Astrocyte (in vitro differentiated cells and primary cell): ENCODE measurements at regions not wholly inside any gene's neighbourhood (a gene's known extent, or its start where the extent isn't known, plus 50 kb on each side); places are given as distances from the start of the nearest gene placed in this dataset.

Experiments
- DNase-seq: peaks from one replicate; pipeline ENCODE4 v3.0.0-alpha.2; 2010; ENCODE audit warnings: low read depth
- FAIRE-seq: peaks from 2 replicates; lab custom pipeline; 2011; peaks lifted over from hg19 to GRCh38; lab: Jason Lieb, UNC
- H2AFZ ChIP-seq: 2 replicates; pipeline ENCODE4 v1.6.0; 2012; ENCODE audit warnings: low read depth, low read length, inconsistent platforms
- H3K27ac ChIP-seq: 2 replicates; pipeline ENCODE4 v1.5.1; 2011; ENCODE audit warnings: low read depth, low read length, inconsistent platforms
- H3K27me3 ChIP-seq: 2 replicates; pipeline ENCODE4 v1.6.0; 2011; ENCODE audit warnings: low read length, inconsistent platforms; ENCODE audit not compliant: insufficient read depth
- H3K36me3 ChIP-seq: 2 replicates; pipeline ENCODE4 v1.5.1; 2011; ENCODE audit warnings: low read length, inconsistent platforms; ENCODE audit not compliant: insufficient read depth
- H3K4me1 ChIP-seq: 2 replicates; pipeline ENCODE4 v1.5.1; 2011; ENCODE audit warnings: low read length, inconsistent platforms; ENCODE audit not compliant: insufficient read depth
- H3K4me2 ChIP-seq: 2 replicates; pipeline ENCODE4 v1.6.0; 2012; ENCODE audit warnings: low read length, inconsistent platforms
- H3K4me3 ChIP-seq: 2 replicates; pipeline ENCODE4 v1.5.1; 2011; ENCODE audit warnings: low read depth, mild to moderate bottlenecking, low read length, inconsistent platforms; ENCODE audit not compliant: insufficient read depth
- H3K79me2 ChIP-seq: 2 replicates; pipeline ENCODE4 v1.6.0; 2012; ENCODE audit warnings: mild to moderate bottlenecking, low read length, inconsistent platforms; ENCODE audit not compliant: insufficient read depth
- H3K9ac ChIP-seq: 2 replicates; pipeline ENCODE4 v1.6.0; 2012; ENCODE audit warnings: mild to moderate bottlenecking, low read length, inconsistent platforms
- H3K9me3 ChIP-seq: 2 replicates; pipeline ENCODE4 v1.5.1; 2012; ENCODE audit warnings: low read depth, mild to moderate bottlenecking, low read length, inconsistent platforms; ENCODE audit not compliant: insufficient read depth
- H4K20me1 ChIP-seq: 2 replicates; pipeline ENCODE4 v1.6.0; 2012; ENCODE audit warnings: low read length, inconsistent platforms; ENCODE audit not compliant: insufficient read depth
- H3K27ac Mint-ChIP-seq: one replicate; pipeline ENCODE4 v1.8.0; 2021; ENCODE audit warnings: mild to moderate bottlenecking, mixed read lengths; ENCODE audit not compliant: unreplicated experiment
- H3K27me3 Mint-ChIP-seq: one replicate; pipeline ENCODE4 v1.8.0; 2021; ENCODE audit warnings: low read depth, mixed read lengths; ENCODE audit not compliant: unreplicated experiment
- H3K36me3 Mint-ChIP-seq: one replicate; pipeline ENCODE4 v1.8.0; 2021; ENCODE audit warnings: low read depth, mixed read lengths; ENCODE audit not compliant: unreplicated experiment
- H3K4me1 Mint-ChIP-seq: one replicate; pipeline ENCODE4 v1.8.0; 2021; ENCODE audit warnings: low read depth, mixed read lengths; ENCODE audit not compliant: unreplicated experiment
- H3K4me3 Mint-ChIP-seq: one replicate; pipeline ENCODE4 v1.8.0; 2021; ENCODE audit warnings: mild to moderate bottlenecking, moderate library complexity, mixed read lengths; ENCODE audit not compliant: unreplicated experiment
- H3K9me3 Mint-ChIP-seq: one replicate; pipeline ENCODE4 v1.8.0; 2021; ENCODE audit warnings: mild to moderate bottlenecking, mixed read lengths; ENCODE audit not compliant: unreplicated experiment
- CTCF ChIP-seq: IDR thresholded peaks from 2 replicates; pipeline ENCODE4 v1.5.1; 2011; ENCODE audit warnings: low read depth, mild to moderate bottlenecking, inconsistent platforms, low read length, moderate library complexity; ENCODE audit not compliant: insufficient read depth
- EZH2 ChIP-seq: IDR thresholded peaks from 2 replicates; pipeline ENCODE4 v1.6.1; 2012; ENCODE audit warnings: mild to moderate bottlenecking, low read length, inconsistent platforms; ENCODE audit not compliant: insufficient read depth

- FAIRE-seq, result no peak
- H3K4me3 Mint-ChIP-seq, result no peak overlapping the region
- H3K36me3 Mint-ChIP-seq, result no peaks in the 10 kb centered on the region
These were observed 1260.0 kb upstream of the TMEM132C start for GRCh38 chr12:127006972-127007371.

GRCh38 chr12:127008755-127009403 lies 1258.1 kb upstream of the TMEM132C start:
- Mint-ChIP-seq H3K27ac (no peak overlapping the region), H3K9me3 (peaks cover 14% of the 10 kb centered on the region), H3K4me1 (no peaks in the 10 kb centered on the region), H3K36me3 (no peaks in the 10 kb centered on the region), H3K4me3 (no peak overlapping the region), H3K27me3 (no peaks in the 10 kb centered on the region)
- TF ChIP-seq CTCF (no peak), EZH2 (no peak)
- Histone ChIP-seq H3K9me3 (no peaks in the 10 kb centered on the region), H3K4me2 (no peak overlapping the region), H3K4me3 (no peak overlapping the region), H4K20me1 (no peaks in the 10 kb centered on the region), H3K27ac (no peak overlapping the region), H2AFZ (no peak overlapping the region), H3K36me3 (no peaks in the 10 kb centered on the region), H3K4me1 (no peaks in the 10 kb centered on the region), H3K9ac (no peak overlapping the region), H3K79me2 (no peaks in the 10 kb centered on the region), H3K27me3 (no peaks in the 10 kb centered on the region)
- DNase-seq (no peak), FAIRE-seq (no peak)

More at GRCh38 chr12:127006972-127007371, 1260.0 kb upstream of the TMEM132C start:
- no peaks in the 10 kb centered on the region for H3K27me3 ChIP-seq
- no peak overlapping the region for H3K27ac ChIP-seq
- H3K4me1 ChIP-seq, result no peaks in the 10 kb centered on the region
- no peaks in the 10 kb centered on the region for H3K79me2 ChIP-seq
- H3K27me3 Mint-ChIP-seq, result no peaks in the 10 kb centered on the region
- no peaks in the 10 kb centered on the region for H3K36me3 ChIP-seq
- TF ChIP-seq CTCF, result no peak
- TF ChIP-seq EZH2, result no peak
- no peaks in the 10 kb centered on the region for H4K20me1 ChIP-seq
- H3K4me1 Mint-ChIP-seq, result no peaks in the 10 kb centered on the region
- no peak overlapping the region for H3K9ac ChIP-seq
- H3K9me3 ChIP-seq, result no peaks in the 10 kb centered on the region
- no peak overlapping the region for H2AFZ ChIP-seq
- no peak overlapping the region for H3K4me2 ChIP-seq
- no peak for DNase-seq
- H3K9me3 Mint-ChIP-seq, result peaks cover 10% of the 10 kb centered on the region
- no peak overlapping the region for H3K4me3 ChIP-seq
- no peak overlapping the region for H3K27ac Mint-ChIP-seq

GRCh38 chr12:127012109-127012508 lies 1254.9 kb upstream of the TMEM132C start:
- no peaks in the 10 kb centered on the region for H3K4me1 Mint-ChIP-seq
- Histone ChIP-seq H3K27ac (no peak overlapping the region), H3K79me2 (no peaks in the 10 kb centered on the region), H3K9me3 (no peaks in the 10 kb centered on the region), H3K36me3 (no peaks in the 10 kb centered on the region), H3K4me2 (no peak overlapping the region), H4K20me1 (no peaks in the 10 kb centered on the region), H3K4me3 (no peak overlapping the region), H3K27me3 (no peaks in the 10 kb centered on the region), H3K9ac (no peak overlapping the region), H3K4me1 (no peaks in the 10 kb centered on the region), H2AFZ (no peak overlapping the region)
- H3K4me3 Mint-ChIP-seq, result no peak overlapping the region
- FAIRE-seq (no peak), DNase-seq (no peak)
- no peaks in the 10 kb centered on the region for H3K36me3 Mint-ChIP-seq
- H3K27me3 Mint-ChIP-seq, result no peaks in the 10 kb centered on the region
- no peak overlapping the region for H3K27ac Mint-ChIP-seq
- peaks cover 8% of the 10 kb centered on the region for H3K9me3 Mint-ChIP-seq
- TF ChIP-seq EZH2 (no peak), CTCF (no peak)
